Common myeloid progenitor, CD34-positive (primary cell): ENCODE measurements at regions not wholly inside any gene's neighbourhood (a gene's known extent, or its start where the extent isn't known, plus 50 kb on each side); places are given as distances from the start of the nearest gene placed in this dataset.

Experiments used
- CTCF ChIA-PET: fragments of 350-600 bp; sonication (Branson Sonifier 250); formaldehyde crosslinking; loops from one replicate; lab custom pipeline; 2021; ENCODE audit warnings: antibody characterized with exemption; lab: Charles Lee
- POLR2A ChIA-PET: fragments of 350-600 bp; sonication (Branson Sonifier 250); formaldehyde crosslinking; loops from one replicate; lab custom pipeline; 2021; ENCODE audit warnings: antibody characterized with exemption; lab: Charles Lee
- DNase-seq, 3 donors: peaks; one replicate each; pipeline versions ENCODE4 v3.0.0 to v3.0.0-alpha.2; 2013
- H3K27ac ChIP-seq, 2 experiments: 1 replicate in 1 of 2; 2 replicates in 1 of 2; pipeline ENCODE4 v1.7.0; 2013; ENCODE audit warnings: inconsistent platforms in 2 of 2, low read length in 2 of 2, mild to moderate bottlenecking in 2 of 2, low read depth in 1 of 2, moderate library complexity in 1 of 2; ENCODE audit not compliant: severe bottlenecking in 2 of 2, insufficient read depth in 1 of 2, poor library complexity in 1 of 2
- H3K27me3 ChIP-seq, 5 experiments: replicated peaks in 2 of 5; 1 replicate in 3 of 5; 2 replicates in 2 of 5; pipeline versions ENCODE4 v1.6.1 to v1.7.0; 2013; ENCODE audit warnings: low read length in 4 of 5, mild to moderate bottlenecking in 2 of 5, moderate library complexity in 2 of 5, inconsistent platforms in 1 of 5; ENCODE audit not compliant: insufficient read depth in 5 of 5, control insufficient read depth in 4 of 5
- H3K36me3 ChIP-seq, 4 experiments: 1 replicate in 2 of 4; 2 replicates in 2 of 4; pipeline versions ENCODE4 v1.6.1 to v1.7.0; 2013; ENCODE audit warnings: low read length in 3 of 4, control low read depth in 1 of 4, mild to moderate bottlenecking in 1 of 4; ENCODE audit not compliant: control insufficient read depth in 4 of 4, insufficient read depth in 4 of 4
- H3K4me1 ChIP-seq, 4 experiments: 1 replicate in 3 of 4; 2 replicates in 1 of 4; pipeline versions ENCODE4 v1.6.1 to v1.7.1; 2013; ENCODE audit warnings: low read length in 3 of 4, mild to moderate bottlenecking in 3 of 4, control low read depth in 1 of 4, inconsistent platforms in 1 of 4, moderate library complexity in 1 of 4; ENCODE audit not compliant: control insufficient read depth in 4 of 4, insufficient read depth in 4 of 4; ENCODE audit errors: control extremely low read depth in 1 of 4
- H3K4me3 ChIP-seq, 7 experiments: 1 replicate in 4 of 7; 2 replicates in 3 of 7; pipeline versions ENCODE4 v1.5.1 to v1.7.0; 2013; ENCODE audit warnings: mild to moderate bottlenecking in 7 of 7, low read length in 6 of 7, moderate library complexity in 6 of 7, inconsistent platforms in 2 of 7, low read depth in 2 of 7, control low read depth in 1 of 7; ENCODE audit not compliant: insufficient read depth in 4 of 7, control insufficient read depth in 1 of 7; ENCODE audit errors: extremely low read depth in 1 of 7
- H3K9me3 ChIP-seq, 5 experiments: 1 replicate in 4 of 5; 2 replicates in 1 of 5; pipeline versions ENCODE4 v1.6.1 to v1.7.1; 2013; ENCODE audit warnings: low read length in 4 of 5, mild to moderate bottlenecking in 2 of 5, inconsistent platforms in 1 of 5, low read depth in 1 of 5, moderate library complexity in 1 of 5; ENCODE audit not compliant: control insufficient read depth in 4 of 5, insufficient read depth in 2 of 5; ENCODE audit errors: control extremely low read depth in 1 of 5
- whole genome bisulfite sequencing: methylation state at CpG from one replicate; pipeline ENCODE4 v1.1.5; 2013; ENCODE audit not compliant: insufficient coverage; 5-methylcytosine and 5-hydroxymethylcytosine counted together

DNA sequence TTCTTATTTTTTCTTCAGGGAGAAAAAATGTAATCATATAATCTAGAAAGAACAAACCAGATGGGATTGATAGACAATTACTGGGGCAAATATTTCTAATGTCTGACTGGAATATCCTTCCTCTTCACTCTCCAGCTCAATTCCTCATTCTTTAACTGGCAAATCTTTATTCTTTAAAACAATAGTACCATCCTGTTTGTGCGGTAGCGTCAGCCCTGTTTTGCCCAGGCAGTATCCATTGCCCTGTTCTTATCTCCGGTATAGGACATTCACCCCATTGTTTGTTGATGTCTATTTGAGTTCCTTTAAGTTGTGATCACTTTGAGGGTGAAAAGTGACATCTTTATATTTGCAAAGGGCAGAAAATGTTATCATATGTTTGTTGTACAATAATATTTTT is 185.4 kb downstream of the POSTN start:
- no peaks in the 10 kb centered on the region for H3K9me3 ChIP-seq
- no peaks in the 10 kb centered on the region for H3K36me3 ChIP-seq
- H3K27me3 ChIP-seq = no peaks in the 10 kb centered on the region
- no peak for DNase-seq
- ChIA-PET CTCF (no interaction called here), POLR2A (no interaction called here)
- H3K4me3 ChIP-seq = no peak overlapping the region
- no peaks in the 10 kb centered on the region for H3K4me1 ChIP-seq
- 40% methylated on average over 1 of the region's 3 CpGs for WGBS
- H3K27ac ChIP-seq = no peak overlapping the region

DNA sequence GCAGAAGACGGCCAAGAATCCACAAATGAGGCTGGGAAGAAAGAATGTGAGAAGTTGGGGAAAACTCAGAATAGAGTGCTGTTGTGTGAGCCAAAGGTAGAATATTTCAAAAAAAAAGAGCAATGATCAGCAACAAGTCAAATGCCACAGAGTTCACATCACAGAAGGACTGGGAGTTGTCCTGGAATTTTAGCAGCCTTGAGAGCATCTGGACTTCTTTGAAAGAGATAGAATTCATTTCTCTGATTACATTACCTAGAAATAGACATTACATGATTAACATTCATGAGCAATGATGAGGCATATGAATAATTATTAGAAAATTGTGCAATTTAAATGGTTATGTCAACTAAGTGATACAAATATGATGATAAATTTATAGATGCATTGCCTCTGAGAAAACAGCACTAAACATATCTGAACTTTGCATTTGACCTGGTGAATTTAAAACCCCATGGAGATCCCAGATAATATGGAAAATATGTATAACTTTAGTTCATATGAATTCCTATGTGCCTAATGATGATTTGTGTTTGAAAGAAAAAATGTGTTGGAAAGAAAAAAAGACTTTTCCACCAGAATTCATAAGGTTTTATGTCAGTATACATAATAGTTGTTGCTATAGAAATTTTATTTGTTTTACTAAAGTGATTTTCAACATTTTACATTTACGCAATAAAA is 186.2 kb downstream of the POSTN start:
- Histone ChIP-seq H3K27ac (no peak overlapping the region), H3K27me3 (no peaks in the 10 kb centered on the region), H3K36me3 (no peaks in the 10 kb centered on the region), H3K4me3 (no peak overlapping the region), H3K9me3 (no peaks in the 10 kb centered on the region), H3K4me1 (no peaks in the 10 kb centered on the region)
- 82% methylated on average over 1 of the region's 2 CpGs for WGBS
- DNase-seq = no peak
- POLR2A ChIA-PET = no interaction called here
- CTCF ChIA-PET = no interaction called here

DNA sequence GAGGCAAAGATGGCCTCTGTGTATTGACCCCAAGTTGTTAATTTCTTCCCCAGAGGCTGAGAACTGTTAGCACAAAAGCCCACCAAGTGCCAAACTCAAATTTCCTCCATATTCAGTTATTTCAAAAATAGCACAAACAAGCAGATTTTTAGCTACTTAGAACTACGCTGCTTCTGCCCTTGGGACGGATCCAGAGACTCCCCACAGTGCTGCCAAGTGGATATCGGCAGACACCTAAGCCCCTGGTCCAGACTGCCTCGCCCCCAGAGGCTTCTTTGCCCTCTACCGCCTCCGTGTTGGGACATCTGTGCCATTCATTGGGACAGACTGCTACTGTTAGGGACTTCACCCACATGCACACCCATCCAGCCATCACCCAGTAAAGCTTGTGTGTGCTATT is 188.3 kb downstream of the POSTN start:
- Histone ChIP-seq H3K4me1 (no peaks in the 10 kb centered on the region), H3K27me3 (no peaks in the 10 kb centered on the region), H3K9me3 (no peaks in the 10 kb centered on the region), H3K36me3 (no peaks in the 10 kb centered on the region), H3K27ac (no peak overlapping the region), H3K4me3 (no peak overlapping the region)
- ChIA-PET CTCF (no interaction called here), POLR2A (no interaction called here)
- no peak for DNase-seq
- WGBS = 85% methylated on average over 6 of the region's 6 CpGs

DNA sequence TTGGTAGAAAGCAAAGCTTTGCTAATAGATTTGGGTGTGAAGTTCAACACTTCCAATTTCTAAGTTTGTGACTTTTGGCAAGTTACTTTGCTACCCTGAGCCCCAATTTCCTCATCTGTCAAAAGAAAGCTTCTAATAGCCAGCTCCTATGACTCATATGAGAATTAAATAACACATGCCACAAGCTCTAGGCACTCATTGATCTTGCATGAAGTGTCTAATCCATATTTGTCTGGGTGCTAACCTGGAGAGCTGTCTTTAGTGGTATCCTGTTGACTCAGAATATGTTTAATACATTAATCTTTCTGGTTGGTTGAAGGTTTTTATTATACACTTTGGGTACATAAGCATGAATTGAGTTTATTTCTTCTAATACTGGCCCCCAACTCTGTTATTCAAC is 188.8 kb downstream of the POSTN start:
- no peak for DNase-seq
- Histone ChIP-seq H3K4me3 (no peak overlapping the region), H3K4me1 (no peaks in the 10 kb centered on the region), H3K36me3 (no peaks in the 10 kb centered on the region), H3K9me3 (no peaks in the 10 kb centered on the region), H3K27me3 (no peaks in the 10 kb centered on the region), H3K27ac (no peak overlapping the region)
- POLR2A ChIA-PET = no interaction called here
- CTCF ChIA-PET = no interaction called here

DNA sequence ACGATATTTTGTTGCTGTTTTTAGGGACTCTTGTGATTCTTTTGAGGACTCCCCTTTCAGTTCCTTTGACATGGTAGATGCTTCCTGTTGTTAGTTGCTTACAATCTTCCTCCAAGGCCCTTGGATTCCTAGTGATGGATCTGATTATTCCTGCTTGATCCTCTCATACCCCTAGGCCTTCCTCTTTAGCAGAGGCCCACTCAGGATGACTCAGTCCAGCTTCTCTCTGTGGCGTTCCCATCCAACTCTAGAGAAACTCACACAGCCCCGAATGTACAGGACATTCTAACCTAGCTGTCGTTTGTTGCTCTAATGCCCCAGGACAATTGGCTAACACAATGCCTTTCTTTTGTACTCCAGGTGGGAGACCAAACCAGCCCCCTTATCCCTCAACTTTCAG is 191.4 kb downstream of the POSTN start:
- ChIA-PET CTCF (no interaction called here), POLR2A (interaction anchor here (1.0 kb wide), 1 partner anchor 28 kb away, joined by 3 read pairs; no protein-coding TSS in a partner anchor)
- DNase-seq = no peak
- no peaks in the 10 kb centered on the region for H3K9me3 ChIP-seq
- H3K4me3 ChIP-seq = no peak overlapping the region
- no peak overlapping the region for H3K27ac ChIP-seq
- no peaks in the 10 kb centered on the region for H3K36me3 ChIP-seq
- H3K27me3 ChIP-seq = no peaks in the 10 kb centered on the region
- H3K4me1 ChIP-seq = no peaks in the 10 kb centered on the region
- WGBS = 96% methylated on average over 3 of the region's 4 CpGs

DNA sequence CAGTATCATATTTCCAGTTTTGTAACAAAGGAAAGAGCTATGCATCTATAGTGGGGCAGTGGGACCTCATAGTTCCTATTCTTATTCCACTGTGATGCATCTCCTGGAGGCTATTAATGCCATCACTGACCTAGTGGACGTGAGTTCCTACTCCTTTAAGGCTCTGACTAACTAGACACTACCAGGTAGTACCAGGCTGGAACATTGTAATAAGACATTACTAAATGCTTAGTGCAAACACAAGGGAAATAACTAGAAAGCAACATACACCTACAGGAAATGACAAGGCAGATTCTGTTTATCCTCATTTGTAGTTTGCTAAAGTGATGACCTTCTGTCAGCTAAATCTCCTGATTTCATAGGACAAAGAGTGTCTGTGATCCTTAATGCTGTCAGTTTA is 192.5 kb downstream of the POSTN start:
- ChIA-PET CTCF (no interaction called here), POLR2A (interaction anchor here (1.0 kb wide), 1 partner anchor 26 kb away, joined by 3 read pairs; no protein-coding TSS in a partner anchor)
- Histone ChIP-seq H3K4me1 (no peaks in the 10 kb centered on the region), H3K27ac (no peak overlapping the region), H3K36me3 (no peaks in the 10 kb centered on the region), H3K9me3 (no peaks in the 10 kb centered on the region), H3K4me3 (no peak overlapping the region), H3K27me3 (no peaks in the 10 kb centered on the region)
- no CpG with 5 or more reads among the region's 1 CpG for WGBS
- DNase-seq = no peak

DNA sequence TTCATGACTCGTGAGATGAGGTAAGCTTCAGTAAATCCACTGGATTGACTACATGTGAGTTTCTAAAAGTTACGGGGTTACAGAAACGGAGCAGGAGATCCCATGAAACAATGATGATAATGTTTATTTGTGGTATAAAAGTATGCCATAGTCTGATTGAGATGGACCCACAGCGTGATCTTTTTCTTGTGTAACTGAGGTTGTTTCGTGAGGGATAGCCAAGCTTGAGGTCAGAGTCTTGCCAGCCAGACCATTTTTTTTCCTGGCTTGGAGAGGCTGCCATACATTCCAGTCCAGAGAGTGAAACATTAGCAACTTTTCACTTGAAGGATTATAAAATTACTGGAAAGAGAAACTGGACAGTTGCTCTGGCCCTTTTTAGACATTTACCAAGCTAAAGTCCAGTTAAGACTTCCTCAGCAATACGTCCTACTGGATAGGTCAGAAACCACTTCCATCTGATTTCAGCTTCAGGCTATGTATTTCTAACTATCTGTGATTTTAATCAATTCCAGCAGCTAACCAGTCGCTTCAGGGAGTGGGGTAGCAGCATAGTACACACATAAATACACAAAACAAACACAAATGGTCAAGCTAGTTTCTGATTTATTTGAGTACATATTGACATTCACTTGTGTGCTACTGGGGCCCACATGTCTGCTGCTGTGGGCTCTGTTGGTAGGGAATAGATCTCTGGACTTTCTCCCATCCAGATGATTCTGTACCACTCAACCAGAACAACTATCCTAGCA is 194.6 kb downstream of the POSTN start:
- no peak overlapping the region for H3K27ac ChIP-seq
- no peaks in the 10 kb centered on the region for H3K36me3 ChIP-seq
- DNase-seq = no peak
- 80% methylated on average over 6 of the region's 7 CpGs for WGBS
- POLR2A ChIA-PET = no interaction called here
- no peak overlapping the region for H3K4me3 ChIP-seq
- no peaks in the 10 kb centered on the region for H3K27me3 ChIP-seq
- H3K4me1 ChIP-seq = no peaks in the 10 kb centered on the region
- CTCF ChIA-PET = no interaction called here
- H3K9me3 ChIP-seq = no peaks in the 10 kb centered on the region
